DOHH2 (cell line): ENCODE measurements at regions not wholly inside any gene's neighbourhood (a gene's known extent, or its start where the extent isn't known, plus 50 kb on each side); places are given as distances from the start of the nearest gene placed in this dataset.

Experiments used
- H3F3A ChIP-seq: fragments of 200-600 bp; sonication (generic), shearing (Covaris generic); 2 replicates; pipeline ENCODE4 v1.6.0; 2016; ENCODE audit warnings: antibody characterized with exemption, mild to moderate bottlenecking; ENCODE audit not compliant: control insufficient read depth, insufficient read depth
- H3K27ac ChIP-seq: fragments of 200-600 bp; sonication (generic); 2 replicates; pipeline ENCODE4 v1.5.1; 2014; ENCODE audit warnings: low read depth, mild to moderate bottlenecking, low read length, moderate library complexity
- H3K27me3 ChIP-seq: fragments of 200-600 bp; sonication (generic); 2 replicates; pipeline ENCODE4 v1.6.1; 2014; ENCODE audit warnings: mild to moderate bottlenecking, low read length, mixed read lengths; ENCODE audit not compliant: control insufficient read depth
- H3K36me3 ChIP-seq: fragments of 200-600 bp; sonication (generic); 2 replicates; pipeline ENCODE4 v1.6.1; 2014; ENCODE audit warnings: mild to moderate bottlenecking, low read length, moderate library complexity, mixed read lengths; ENCODE audit not compliant: control insufficient read depth
- H3K4me1 ChIP-seq: fragments of 200-600 bp; sonication (generic); 2 replicates; pipeline ENCODE4 v1.6.1; 2014; ENCODE audit warnings: mild to moderate bottlenecking, low read length, mixed read lengths; ENCODE audit not compliant: control insufficient read depth
- H3K4me2 ChIP-seq: fragments of 200-600 bp; sonication (generic); 2 replicates; pipeline ENCODE4 v1.6.0; 2014; ENCODE audit warnings: mild to moderate bottlenecking, low read length, moderate library complexity
- H3K4me3 ChIP-seq: fragments of 200-600 bp; sonication (generic); 2 replicates; pipeline ENCODE4 v1.5.1; 2014; ENCODE audit warnings: mild to moderate bottlenecking, low read length, mixed read lengths
- H3K79me2 ChIP-seq: fragments of 200-600 bp; sonication (generic); 2 replicates; pipeline ENCODE4 v1.6.1; 2014; ENCODE audit warnings: mild to moderate bottlenecking, low read length, mixed read lengths; ENCODE audit not compliant: control insufficient read depth
- H3K9me2 ChIP-seq: fragments of 200-600 bp; sonication (generic); replicated peaks from 2 replicates; pipeline ENCODE4 v1.6.1; 2014; ENCODE audit warnings: mild to moderate bottlenecking, low read length, mixed read lengths; ENCODE audit not compliant: control insufficient read depth
- H3K9me3 ChIP-seq: fragments of 200-600 bp; sonication (generic); 2 replicates; pipeline ENCODE4 v1.6.1; 2014; ENCODE audit warnings: antibody characterized with exemption, low read length, mixed read lengths; ENCODE audit not compliant: control insufficient read depth, insufficient read depth
- H4K20me1 ChIP-seq: fragments of 200-600 bp; sonication (generic); 2 replicates; pipeline ENCODE4 v1.6.0; 2014; ENCODE audit warnings: low read depth, mild to moderate bottlenecking, antibody characterized with exemption, low read length, moderate library complexity; ENCODE audit not compliant: control insufficient read depth, insufficient read depth
- EZH2phosphoT487 ChIP-seq: fragments of 200-600 bp; sonication (generic); IDR thresholded peaks from 2 replicates; pipeline ENCODE4 v1.6.1; 2017; ENCODE audit warnings: borderline replicate concordance, mild to moderate bottlenecking, antibody characterized with exemption, low read length, moderate library complexity, mixed read lengths
- TF ChIP-seq, protein P1 (sequence below): fragments of 200-600 bp; sonication (generic); IDR thresholded peaks from one replicate; pipeline ENCODE4 v1.5.1; 2014; ENCODE audit warnings: antibody characterized with exemption, mild to moderate bottlenecking, low read depth, low read length; ENCODE audit not compliant: poor library complexity, severe bottlenecking

DNA sequence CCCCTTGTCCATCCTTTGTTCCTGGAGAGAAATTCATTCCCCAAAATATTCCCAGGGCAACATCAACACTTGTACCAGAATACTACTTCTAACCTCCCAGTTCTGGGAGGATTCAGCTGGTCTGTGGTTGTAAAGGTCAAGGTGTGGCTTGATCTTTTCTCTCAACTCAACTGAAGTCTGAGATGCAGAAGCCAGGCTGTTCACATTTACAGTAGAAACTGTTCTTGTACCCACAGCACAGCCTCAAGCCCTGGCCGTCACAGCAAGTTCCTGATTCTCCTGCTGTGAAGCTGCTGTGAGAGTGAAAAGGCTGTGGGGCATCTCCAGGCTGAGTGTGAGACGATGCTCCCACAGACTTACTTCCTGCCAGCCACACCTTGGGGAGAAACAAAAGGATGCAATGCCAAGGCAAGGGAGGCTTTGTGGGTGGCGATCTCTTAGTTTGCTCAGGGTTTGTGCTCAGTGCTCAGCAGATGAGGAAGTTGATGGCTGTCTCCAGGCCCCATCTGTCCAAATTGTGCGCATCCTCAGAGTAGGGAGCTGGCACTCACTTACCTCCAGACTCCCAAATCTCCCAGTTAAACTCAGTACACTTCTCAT, 143.9 kb upstream of the FOXA2 start:
- Histone ChIP-seq H3K4me1 (no peaks in the 10 kb centered on the region), H3K4me3 (no peak overlapping the region), H3K79me2 (no peaks in the 10 kb centered on the region), H3K36me3 (no peaks in the 10 kb centered on the region), H3K4me2 (no peak overlapping the region), H3K27me3 (no peaks in the 10 kb centered on the region), H3K9me2 (no peaks in the 10 kb centered on the region), H3K9me3 (no peaks in the 10 kb centered on the region), H4K20me1 (no peaks in the 10 kb centered on the region), H3F3A (no peaks in the 10 kb centered on the region), H3K27ac (no peak overlapping the region)
- no peak for TF ChIP-seq EZH2phosphoT487
- TF ChIP-seq, protein P1, sequence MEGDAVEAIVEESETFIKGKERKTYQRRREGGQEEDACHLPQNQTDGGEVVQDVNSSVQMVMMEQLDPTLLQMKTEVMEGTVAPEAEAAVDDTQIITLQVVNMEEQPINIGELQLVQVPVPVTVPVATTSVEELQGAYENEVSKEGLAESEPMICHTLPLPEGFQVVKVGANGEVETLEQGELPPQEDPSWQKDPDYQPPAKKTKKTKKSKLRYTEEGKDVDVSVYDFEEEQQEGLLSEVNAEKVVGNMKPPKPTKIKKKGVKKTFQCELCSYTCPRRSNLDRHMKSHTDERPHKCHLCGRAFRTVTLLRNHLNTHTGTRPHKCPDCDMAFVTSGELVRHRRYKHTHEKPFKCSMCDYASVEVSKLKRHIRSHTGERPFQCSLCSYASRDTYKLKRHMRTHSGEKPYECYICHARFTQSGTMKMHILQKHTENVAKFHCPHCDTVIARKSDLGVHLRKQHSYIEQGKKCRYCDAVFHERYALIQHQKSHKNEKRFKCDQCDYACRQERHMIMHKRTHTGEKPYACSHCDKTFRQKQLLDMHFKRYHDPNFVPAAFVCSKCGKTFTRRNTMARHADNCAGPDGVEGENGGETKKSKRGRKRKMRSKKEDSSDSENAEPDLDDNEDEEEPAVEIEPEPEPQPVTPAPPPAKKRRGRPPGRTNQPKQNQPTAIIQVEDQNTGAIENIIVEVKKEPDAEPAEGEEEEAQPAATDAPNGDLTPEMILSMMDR: no peak

DNA sequence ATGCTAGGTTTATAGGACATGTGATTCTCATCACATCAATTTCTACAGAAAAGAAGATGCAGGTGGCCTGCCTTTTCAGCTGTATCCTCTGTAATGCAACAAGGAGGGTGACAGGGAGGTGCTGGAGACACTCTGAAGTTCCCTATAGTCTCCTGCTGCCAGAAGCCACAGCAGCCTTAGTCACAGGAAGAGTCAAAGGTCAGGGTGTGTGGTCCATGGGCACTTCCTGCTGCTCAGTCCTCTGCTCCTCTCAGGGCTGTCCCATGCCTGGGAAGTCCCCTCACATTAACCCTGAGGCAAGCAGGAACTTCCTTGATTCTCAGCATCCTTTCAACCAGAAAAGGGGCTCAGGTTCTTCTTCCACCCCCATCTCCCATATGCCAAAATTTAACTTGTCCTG, 144.8 kb upstream of the FOXA2 start:
- H3K27me3 ChIP-seq: no peaks in the 10 kb centered on the region
- H3K27ac ChIP-seq: no peak overlapping the region
- H3K9me2 ChIP-seq: no peaks in the 10 kb centered on the region
- no peaks in the 10 kb centered on the region for H3K9me3 ChIP-seq
- no peaks in the 10 kb centered on the region for H3K79me2 ChIP-seq
- no peak overlapping the region for H3K4me2 ChIP-seq
- no peaks in the 10 kb centered on the region for H3K4me1 ChIP-seq
- TF ChIP-seq EZH2phosphoT487: no peak
- TF ChIP-seq, protein P1: no peak
- no peaks in the 10 kb centered on the region for H4K20me1 ChIP-seq
- H3K4me3 ChIP-seq: no peak overlapping the region
- H3F3A ChIP-seq: no peaks in the 10 kb centered on the region
- H3K36me3 ChIP-seq: no peaks in the 10 kb centered on the region

DNA sequence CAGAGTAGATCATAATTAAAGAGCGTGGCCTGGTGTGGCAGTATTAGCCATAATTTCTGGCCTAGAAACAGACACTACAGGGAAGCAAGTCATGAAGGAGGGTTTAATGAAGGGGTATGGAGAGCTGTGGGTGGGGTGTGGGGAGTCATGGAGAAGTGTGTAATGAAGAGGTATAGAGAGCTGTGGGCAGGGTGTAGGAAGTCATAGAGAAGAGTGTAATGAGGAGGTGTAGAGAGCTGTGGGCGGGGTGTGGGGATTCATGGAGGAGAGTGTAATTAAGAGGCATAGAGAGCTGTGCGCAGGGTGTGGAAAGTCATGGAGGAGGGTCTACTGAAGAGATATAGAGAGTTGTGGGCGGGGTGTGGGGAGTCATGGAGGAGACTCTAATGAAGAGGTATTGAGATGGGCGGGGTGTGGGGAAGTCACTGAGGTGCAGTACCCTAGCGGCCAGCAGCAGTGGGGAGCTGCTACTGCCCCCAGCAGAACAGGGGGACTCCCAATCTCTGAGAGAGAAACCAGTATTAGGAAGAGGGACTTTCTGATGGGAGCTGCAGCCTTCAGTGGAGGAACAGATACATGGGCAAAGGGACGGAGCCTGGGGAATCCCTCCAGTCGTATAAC, 145.4 kb upstream of the FOXA2 start:
- TF ChIP-seq, protein P1: no peak
- no peak for TF ChIP-seq EZH2phosphoT487
- Histone ChIP-seq H3K27me3 (no peaks in the 10 kb centered on the region), H4K20me1 (no peaks in the 10 kb centered on the region), H3K79me2 (no peaks in the 10 kb centered on the region), H3K27ac (no peak overlapping the region), H3K4me3 (no peak overlapping the region), H3K4me1 (no peaks in the 10 kb centered on the region), H3K9me2 (no peaks in the 10 kb centered on the region), H3K4me2 (no peak overlapping the region), H3K9me3 (no peaks in the 10 kb centered on the region), H3K36me3 (no peaks in the 10 kb centered on the region), H3F3A (no peaks in the 10 kb centered on the region)
